Natural killer cell treated with Interleukin-12 subunit alpha and Interleukin-12 subunit beta and Interleukin-15 and Interleukin-18, amount 100 ng/mL, for 72 hours (primary cell): ENCODE measurements at regions not wholly inside any gene's neighbourhood (a gene's known extent, or its start where the extent isn't known, plus 50 kb on each side); places are given as distances from the start of the nearest gene placed in this dataset.

Source experiments
- ATAC-seq, 2 donors: fragments of 150-1000 bp; cut with Tn5 transposase in 1 of 2; sonication (Bioruptor Pico), chemical (Tn5 transposase) in 1 of 2; 2 replicates each; pipeline ENCODE4 v1.10.0; 2021
- DNase-seq: peaks from one replicate; pipeline ENCODE4 v3.0.0; 2022; ENCODE audit warnings: low spot score
- H3K27ac Mint-ChIP-seq, 2 donors: 1 replicate in 1 of 2; 2 replicates in 1 of 2; pipeline ENCODE4 v1.8.0; 2022; ENCODE audit warnings: mixed read lengths in 2 of 2, mild to moderate bottlenecking in 1 of 2, moderate library complexity in 1 of 2
- H3K27me3 Mint-ChIP-seq, 2 donors: 1 replicate in 1 of 2; 2 replicates in 1 of 2; pipeline ENCODE4 v1.8.0; 2022; ENCODE audit warnings: mixed read lengths in 2 of 2
- H3K36me3 Mint-ChIP-seq: one replicate; pipeline ENCODE4 v1.8.0; 2022; ENCODE audit warnings: mixed read lengths
- H3K4me1 Mint-ChIP-seq, 2 donors: 1 replicate in 1 of 2; 2 replicates in 1 of 2; pipeline ENCODE4 v1.8.0; 2022; ENCODE audit warnings: low read depth in 2 of 2, mixed read lengths in 2 of 2, mild to moderate bottlenecking in 1 of 2
- H3K4me3 Mint-ChIP-seq: one replicate; pipeline ENCODE4 v1.8.0; 2022; ENCODE audit warnings: mixed read lengths
- H3K9me3 Mint-ChIP-seq: 2 replicates; pipeline ENCODE4 v1.8.0; 2022; ENCODE audit warnings: mixed read lengths

GRCh38 chr3:74529145-74529544, 85.3 kb downstream of the CNTN3 start:
- no peak overlapping the region for H3K27ac Mint-ChIP-seq
- no peak for DNase-seq
- no peaks in the 10 kb centered on the region for H3K4me1 Mint-ChIP-seq
- no peaks in the 10 kb centered on the region for H3K36me3 Mint-ChIP-seq
- peaks cover 17% of the 10 kb centered on the region for H3K9me3 Mint-ChIP-seq
- H3K27me3 Mint-ChIP-seq: no peaks in the 10 kb centered on the region
- ATAC-seq: no peak
- H3K4me3 Mint-ChIP-seq: no peak overlapping the region

- DNase-seq (no peak), ATAC-seq (no peak)
- Mint-ChIP-seq H3K36me3 (no peaks in the 10 kb centered on the region), H3K4me3 (no peak overlapping the region), H3K27me3 (no peaks in the 10 kb centered on the region), H3K4me1 (no peaks in the 10 kb centered on the region), H3K9me3 (peaks cover 15% of the 10 kb centered on the region), H3K27ac (no peak overlapping the region)
These were observed 86.9 kb downstream of the CNTN3 start for GRCh38 chr3:74527566-74527965.

GRCh38 chr3:74523811-74524210, 90.6 kb downstream of the CNTN3 start:
- Mint-ChIP-seq H3K9me3 (peaks cover 7% of the 10 kb centered on the region), H3K27ac (no peak overlapping the region), H3K36me3 (no peaks in the 10 kb centered on the region), H3K27me3 (no peaks in the 10 kb centered on the region), H3K4me3 (no peak overlapping the region), H3K4me1 (no peaks in the 10 kb centered on the region)
- no peak for ATAC-seq
- DNase-seq: no peak

GRCh38 chr3:74520895-74521294, 93.6 kb downstream of the CNTN3 start:
- Mint-ChIP-seq H3K9me3 (peaks cover 13% of the 10 kb centered on the region), H3K4me1 (no peaks in the 10 kb centered on the region), H3K4me3 (no peak overlapping the region), H3K27ac (no peak overlapping the region), H3K27me3 (no peaks in the 10 kb centered on the region), H3K36me3 (peaks cover 5% of the 10 kb centered on the region)
- no peak for ATAC-seq
- DNase-seq: no peak

GRCh38 chr3:74518610-74519009, 95.8 kb downstream of the CNTN3 start:
- no peak overlapping the region for H3K27ac Mint-ChIP-seq

GRCh38 chr3:74516019-74516418, 98.4 kb downstream of the CNTN3 start:
- no peak overlapping the region for H3K4me3 Mint-ChIP-seq
- no peak for DNase-seq
- H3K9me3 Mint-ChIP-seq: peaks cover 13% of the 10 kb centered on the region
- no peaks in the 10 kb centered on the region for H3K4me1 Mint-ChIP-seq
- no peak overlapping the region for H3K27ac Mint-ChIP-seq
- H3K36me3 Mint-ChIP-seq: peaks cover 5% of the 10 kb centered on the region
- no peaks in the 10 kb centered on the region for H3K27me3 Mint-ChIP-seq
- ATAC-seq: no peak

More at GRCh38 chr3:74518610-74519009, 95.8 kb downstream of the CNTN3 start:
- ATAC-seq (no peak), DNase-seq (no peak)
- peaks cover 5% of the 10 kb centered on the region for H3K36me3 Mint-ChIP-seq
- no peak overlapping the region for H3K4me3 Mint-ChIP-seq
- H3K4me1 Mint-ChIP-seq: no peaks in the 10 kb centered on the region
- no peaks in the 10 kb centered on the region for H3K27me3 Mint-ChIP-seq
- H3K9me3 Mint-ChIP-seq: peaks cover 13% of the 10 kb centered on the region

- peaks cover 13% of the 10 kb centered on the region for H3K9me3 Mint-ChIP-seq
- no peak for ATAC-seq
- H3K27ac Mint-ChIP-seq: no peak overlapping the region
- no peak overlapping the region for H3K4me3 Mint-ChIP-seq
- peaks cover 5% of the 10 kb centered on the region for H3K36me3 Mint-ChIP-seq
- no peaks in the 10 kb centered on the region for H3K27me3 Mint-ChIP-seq
- no peaks in the 10 kb centered on the region for H3K4me1 Mint-ChIP-seq
- no peak for DNase-seq
These were observed 99.0 kb downstream of the CNTN3 start for GRCh38 chr3:74515451-74515850.

- Mint-ChIP-seq H3K4me1 (no peaks in the 10 kb centered on the region), H3K4me3 (no peak overlapping the region), H3K27ac (no peak overlapping the region), H3K36me3 (no peaks in the 10 kb centered on the region), H3K9me3 (peaks cover 6% of the 10 kb centered on the region), H3K27me3 (no peaks in the 10 kb centered on the region)
- DNase-seq: no peak
- ATAC-seq: no peak
These were observed 103.4 kb downstream of the CNTN3 start for GRCh38 chr3:74511078-74511477.

GRCh38 chr3:74510261-74510818, 104.1 kb downstream of the CNTN3 start:
- ATAC-seq: no peak

GRCh38 chr3:74507691-74508090, 106.8 kb downstream of the CNTN3 start:
- Mint-ChIP-seq H3K36me3 (peaks cover 1% of the 10 kb centered on the region), H3K9me3 (peaks cover 9% of the 10 kb centered on the region), H3K4me1 (no peaks in the 10 kb centered on the region), H3K27me3 (no peaks in the 10 kb centered on the region), H3K4me3 (no peak overlapping the region), H3K27ac (no peak overlapping the region)
- DNase-seq (no peak), ATAC-seq (no peak)

More at GRCh38 chr3:74510261-74510818, 104.1 kb downstream of the CNTN3 start:
- Mint-ChIP-seq H3K9me3 (peaks cover 2% of the 10 kb centered on the region), H3K27me3 (no peaks in the 10 kb centered on the region), H3K27ac (no peak overlapping the region), H3K4me1 (no peaks in the 10 kb centered on the region), H3K36me3 (no peaks in the 10 kb centered on the region), H3K4me3 (no peak overlapping the region)
- DNase-seq: no peak

- ATAC-seq: no peak
- peaks cover 4% of the 10 kb centered on the region for H3K36me3 Mint-ChIP-seq
- H3K27me3 Mint-ChIP-seq: no peaks in the 10 kb centered on the region
- H3K4me3 Mint-ChIP-seq: no peak overlapping the region
- no peak overlapping the region for H3K27ac Mint-ChIP-seq
- H3K9me3 Mint-ChIP-seq: peaks cover 12% of the 10 kb centered on the region
- H3K4me1 Mint-ChIP-seq: no peaks in the 10 kb centered on the region
- no peak for DNase-seq
These were observed 108.2 kb downstream of the CNTN3 start for GRCh38 chr3:74506246-74506645.

- no peak overlapping the region for H3K4me3 Mint-ChIP-seq
- ATAC-seq (no peak), DNase-seq (no peak)
- H3K9me3 Mint-ChIP-seq: peaks cover 15% of the 10 kb centered on the region
- H3K36me3 Mint-ChIP-seq: peaks cover 4% of the 10 kb centered on the region
- no peaks in the 10 kb centered on the region for H3K4me1 Mint-ChIP-seq
- no peak overlapping the region for H3K27ac Mint-ChIP-seq
- H3K27me3 Mint-ChIP-seq: no peaks in the 10 kb centered on the region
These were observed 113.5 kb downstream of the CNTN3 start for GRCh38 chr3:74501007-74501406.

GRCh38 chr3:74500257-74500656, 114.2 kb downstream of the CNTN3 start:
- ATAC-seq (no peak), DNase-seq (no peak)
- no peaks in the 10 kb centered on the region for H3K27me3 Mint-ChIP-seq
- H3K4me3 Mint-ChIP-seq: no peak overlapping the region
- H3K4me1 Mint-ChIP-seq: no peaks in the 10 kb centered on the region
- peaks cover 18% of the 10 kb centered on the region for H3K9me3 Mint-ChIP-seq
- no peak overlapping the region for H3K27ac Mint-ChIP-seq
- peaks cover 4% of the 10 kb centered on the region for H3K36me3 Mint-ChIP-seq

- ATAC-seq: no peak
- H3K27me3 Mint-ChIP-seq: no peaks in the 10 kb centered on the region
These were observed 122.6 kb downstream of the CNTN3 start for GRCh38 chr3:74491874-74492273.

More at GRCh38 chr3:74491874-74492273, 122.6 kb downstream of the CNTN3 start:
- Mint-ChIP-seq H3K9me3 (peaks cover 12% of the 10 kb centered on the region), H3K36me3 (no peaks in the 10 kb centered on the region), H3K4me3 (no peak overlapping the region), H3K4me1 (no peaks in the 10 kb centered on the region), H3K27ac (no peak overlapping the region)
- DNase-seq: no peak
